Suprapubic skin (tissue), 3 donors: ENCODE measurements at regions not wholly inside any gene's neighbourhood (a gene's known extent, or its start where the extent isn't known, plus 50 kb on each side); places are given as distances from the start of the nearest gene placed in this dataset.

ENCODE experiments used
- EP300 ChIP-seq: sonication (generic); formaldehyde crosslinking; IDR thresholded peaks from one replicate; pipeline ENCODE4 v1.6.1; 2017; ENCODE audit warnings: antibody characterized with exemption
- POLR2A ChIP-seq, 2 donors: fragments of 450-650 bp; IDR thresholded peaks; one replicate each; pipeline ENCODE4 v1.6.1; 2017; ENCODE audit warnings: antibody characterized with exemption in 2 of 2, mild to moderate bottlenecking in 2 of 2, moderate library complexity in 2 of 2
- TF ChIP-seq, protein P1 (sequence below), 2 donors: fragments of 200-600 bp in 1 of 2; fragments of 450-650 bp in 1 of 2; sonication (generic) in 1 of 2; IDR thresholded peaks; one replicate each; pipeline ENCODE4 v1.5.1; 2016 to 2019; ENCODE audit warnings: antibody characterized with exemption in 2 of 2, mild to moderate bottlenecking in 1 of 2, moderate library complexity in 1 of 2

DNA sequence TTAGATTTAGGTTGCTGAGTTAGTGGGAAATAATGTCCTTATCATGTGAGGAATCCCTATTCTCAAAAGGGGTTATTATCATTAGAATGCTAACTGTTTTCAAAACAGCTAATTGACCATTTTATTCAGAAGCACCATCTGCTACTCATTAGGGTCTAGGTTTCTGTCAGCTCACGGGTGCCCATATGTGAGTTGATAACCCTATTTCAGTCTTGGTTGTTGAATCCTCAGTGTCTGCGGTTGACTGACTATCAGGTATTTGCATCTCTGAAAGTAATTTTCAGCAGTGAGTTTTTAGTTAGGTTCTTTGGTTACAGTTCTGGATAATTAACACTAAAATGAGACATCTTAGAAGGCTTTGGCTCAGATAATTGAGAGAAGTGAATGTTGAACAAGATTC, 1404.0 kb downstream of the AACS start:
- TF ChIP-seq, protein P1, sequence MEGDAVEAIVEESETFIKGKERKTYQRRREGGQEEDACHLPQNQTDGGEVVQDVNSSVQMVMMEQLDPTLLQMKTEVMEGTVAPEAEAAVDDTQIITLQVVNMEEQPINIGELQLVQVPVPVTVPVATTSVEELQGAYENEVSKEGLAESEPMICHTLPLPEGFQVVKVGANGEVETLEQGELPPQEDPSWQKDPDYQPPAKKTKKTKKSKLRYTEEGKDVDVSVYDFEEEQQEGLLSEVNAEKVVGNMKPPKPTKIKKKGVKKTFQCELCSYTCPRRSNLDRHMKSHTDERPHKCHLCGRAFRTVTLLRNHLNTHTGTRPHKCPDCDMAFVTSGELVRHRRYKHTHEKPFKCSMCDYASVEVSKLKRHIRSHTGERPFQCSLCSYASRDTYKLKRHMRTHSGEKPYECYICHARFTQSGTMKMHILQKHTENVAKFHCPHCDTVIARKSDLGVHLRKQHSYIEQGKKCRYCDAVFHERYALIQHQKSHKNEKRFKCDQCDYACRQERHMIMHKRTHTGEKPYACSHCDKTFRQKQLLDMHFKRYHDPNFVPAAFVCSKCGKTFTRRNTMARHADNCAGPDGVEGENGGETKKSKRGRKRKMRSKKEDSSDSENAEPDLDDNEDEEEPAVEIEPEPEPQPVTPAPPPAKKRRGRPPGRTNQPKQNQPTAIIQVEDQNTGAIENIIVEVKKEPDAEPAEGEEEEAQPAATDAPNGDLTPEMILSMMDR (IDR thresholded peaks at IDR 0.05), result no peak
- TF ChIP-seq POLR2A (IDR thresholded peaks at IDR 0.05) (no peak), EP300 (no peak)
